Tibial nerve (tissue), 3 donors: ENCODE measurements at regions not wholly inside any gene's neighbourhood (a gene's known extent, or its start where the extent isn't known, plus 50 kb on each side); places are given as distances from the start of the nearest gene placed in this dataset.

Experiments
- CTCF ChIP-seq, 5 experiments: fragments of 200-600 bp in 3 of 5; fragments of 450-650 bp in 2 of 5; sonication (generic) in 3 of 5; IDR thresholded peaks; one replicate each; pipeline ENCODE4 v1.5.1; 2016 to 2019; ENCODE audit warnings: antibody characterized with exemption in 5 of 5, mild to moderate bottlenecking in 3 of 5, moderate library complexity in 2 of 5
- POLR2A ChIP-seq, 2 donors: fragments of 450-650 bp; IDR thresholded peaks; one replicate each; pipeline ENCODE4 v1.6.1; 2017; ENCODE audit warnings: antibody characterized with exemption in 2 of 2, mild to moderate bottlenecking in 2 of 2, moderate library complexity in 2 of 2

GRCh38 chr18:77572537-77572936 is 322.9 kb downstream of the GALR1 start:
- TF ChIP-seq CTCF (IDR thresholded peaks at IDR 0.05), result no peak
- no peak for TF ChIP-seq POLR2A (IDR thresholded peaks at IDR 0.05)
